ENCODE measurements at regions not wholly inside any gene's neighbourhood (a gene's known extent, or its start where the extent isn't known, plus 50 kb on each side); places are given as distances from the start of the nearest gene placed in this dataset.

DNA sequence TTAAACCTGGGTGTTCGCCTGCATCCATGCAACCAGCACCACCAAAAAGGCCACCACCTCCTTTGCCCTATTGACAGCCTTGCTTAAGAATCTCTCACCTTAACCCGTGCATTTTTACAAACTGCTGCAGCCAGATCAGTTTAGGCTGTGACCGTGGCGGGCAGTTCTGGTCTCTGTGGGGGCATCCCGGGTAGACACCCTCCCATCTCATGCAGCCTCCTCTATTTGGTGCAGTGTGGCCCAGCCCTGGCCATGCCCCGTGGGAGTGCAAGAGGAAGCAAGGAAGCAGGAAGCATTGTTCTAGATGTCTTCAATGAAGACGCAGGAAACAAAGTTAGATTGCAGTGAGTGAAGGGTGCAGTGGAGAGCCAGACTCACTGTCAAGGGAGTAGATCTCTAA, 108.8 kb upstream of the MVB12B start:
- CTCF ChIA-PET = no interaction called here
- no peak for DNase-seq (ENCODE audit: low read depth, low spot score)

More for the DNA sequence above, 108.8 kb upstream of the MVB12B start:
- WGBS (ENCODE audit: insufficient coverage, insufficient replicate concordance, low lambda C conversion rate, missing lambda C conversion rate) = 26% methylated on average over 7 of the region's 7 CpGs
- Histone ChIP-seq H3K9me3 (replicated peaks; ENCODE audit: control insufficient read depth, insufficient read depth, low read length) (peaks cover 3% of the 10 kb centered on the region; the same call in 2 of the 3 replicates), H3K79me2 (ENCODE audit: control insufficient read depth, insufficient read depth, low read length) (no peaks in the 10 kb centered on the region), H2AFZ (ENCODE audit: control insufficient read depth, low read depth, low read length) (no peak overlapping the region), H3K4me1 (ENCODE audit: control insufficient read depth, insufficient read depth, low read length) (no peaks in the 10 kb centered on the region), H3K36me3 (ENCODE audit: control insufficient read depth in 2 of 2, insufficient read depth in 2 of 2, low read length in 1 of 2) (no peaks in the 10 kb centered on the region), H3K27me3 (replicated peaks in 1 of 2; ENCODE audit: control insufficient read depth in 2 of 2, insufficient read depth in 2 of 2, low read length in 1 of 2) (peaks cover 0 to 4% of the 10 kb centered on the region in 2 experiments; a peak in 3 of 4 replicates), H3K9ac (ENCODE audit: control insufficient read depth, insufficient read depth, low read length) (no peak overlapping the region), H3K4me2 (ENCODE audit: control insufficient read depth, insufficient read depth) (no peak overlapping the region), H4K20me1 (ENCODE audit: control insufficient read depth, insufficient read depth) (no peaks in the 10 kb centered on the region), H3K27ac (ENCODE audit: control insufficient read depth, insufficient read depth) (no peak overlapping the region), H3K4me3 (no peak overlapping the region)
- intact Hi-C loops (cut with micrococcal nuclease; ENCODE audit: unreplicated experiment) = no loop called here
- in situ Hi-C loops (cut with MboI) = no loop called here
- ChIA-PET SMC1A (ENCODE audit: uncharacterized antibody, unreplicated experiment) (no interaction called here), RAD21 (ENCODE audit: unreplicated experiment) (no interaction called here), POLR2A (no interaction called here)
- no TSS peak for BruUV-seq (replicated peaks)
- no peak for FAIRE-seq
- ATAC-seq = no peak
- TF ChIP-seq NR2C2 (IDR thresholded peaks at IDR 0.05; ENCODE audit: borderline replicate concordance, control insufficient read depth, insufficient read length, low read depth) (no peak), TCF7 (IDR thresholded peaks at IDR 0.05; ENCODE audit: borderline replicate concordance) (no peak), FOS (IDR thresholded peaks at IDR 0.05; ENCODE audit: borderline replicate concordance, extremely low read depth, insufficient read length) (no peak), RELA (IDR thresholded peaks at IDR 0.05; ENCODE audit: borderline replicate concordance, partially characterized antibody) (no peak), TBL1XR1 (IDR thresholded peaks at IDR 0.05; ENCODE audit: low read depth, low read length) (no peak), CREM (IDR thresholded peaks at IDR 0.05; ENCODE audit: low read depth) (no peak), MXI1 (IDR thresholded peaks at IDR 0.05; ENCODE audit: low read depth, low read length) (no peak), NFIC (IDR thresholded peaks at IDR 0.05; ENCODE audit: low read depth, low read length) (no peak), IKZF2 (IDR thresholded peaks at IDR 0.05) (no peak), NFYA (IDR thresholded peaks at IDR 0.05; ENCODE audit: borderline replicate concordance, low read depth, low read length) (no peak), TAF1 (IDR thresholded peaks at IDR 0.05; ENCODE audit: borderline replicate concordance, low read depth, low read length) (no peak), ZNF384 (IDR thresholded peaks at IDR 0.05; ENCODE audit: borderline replicate concordance, low read depth, low read length) (no peak), NFYB (IDR thresholded peaks at IDR 0.05; ENCODE audit: insufficient read depth, low read depth, low read length) (no peak), NRF1 (conservative IDR thresholded peaks at IDR 0.05; ENCODE audit: low read depth, low read length) (no peak), YY1 (IDR thresholded peaks at IDR 0.05; ENCODE audit: low read depth, low read length) (no peak), EP300 (IDR thresholded peaks at IDR 0.05; ENCODE audit: borderline replicate concordance in 1 of 2, control insufficient read depth in 1 of 2, low read depth in 2 of 2, low read length in 2 of 2) (no peak), ESRRA (IDR thresholded peaks at IDR 0.05; ENCODE audit: low read length) (no peak), BMI1 (IDR thresholded peaks at IDR 0.05; ENCODE audit: borderline replicate concordance) (no peak), CBX3 (IDR thresholded peaks at IDR 0.05; ENCODE audit: borderline replicate concordance, low read depth) (no peak)
- TF ChIP-seq, protein P1, sequence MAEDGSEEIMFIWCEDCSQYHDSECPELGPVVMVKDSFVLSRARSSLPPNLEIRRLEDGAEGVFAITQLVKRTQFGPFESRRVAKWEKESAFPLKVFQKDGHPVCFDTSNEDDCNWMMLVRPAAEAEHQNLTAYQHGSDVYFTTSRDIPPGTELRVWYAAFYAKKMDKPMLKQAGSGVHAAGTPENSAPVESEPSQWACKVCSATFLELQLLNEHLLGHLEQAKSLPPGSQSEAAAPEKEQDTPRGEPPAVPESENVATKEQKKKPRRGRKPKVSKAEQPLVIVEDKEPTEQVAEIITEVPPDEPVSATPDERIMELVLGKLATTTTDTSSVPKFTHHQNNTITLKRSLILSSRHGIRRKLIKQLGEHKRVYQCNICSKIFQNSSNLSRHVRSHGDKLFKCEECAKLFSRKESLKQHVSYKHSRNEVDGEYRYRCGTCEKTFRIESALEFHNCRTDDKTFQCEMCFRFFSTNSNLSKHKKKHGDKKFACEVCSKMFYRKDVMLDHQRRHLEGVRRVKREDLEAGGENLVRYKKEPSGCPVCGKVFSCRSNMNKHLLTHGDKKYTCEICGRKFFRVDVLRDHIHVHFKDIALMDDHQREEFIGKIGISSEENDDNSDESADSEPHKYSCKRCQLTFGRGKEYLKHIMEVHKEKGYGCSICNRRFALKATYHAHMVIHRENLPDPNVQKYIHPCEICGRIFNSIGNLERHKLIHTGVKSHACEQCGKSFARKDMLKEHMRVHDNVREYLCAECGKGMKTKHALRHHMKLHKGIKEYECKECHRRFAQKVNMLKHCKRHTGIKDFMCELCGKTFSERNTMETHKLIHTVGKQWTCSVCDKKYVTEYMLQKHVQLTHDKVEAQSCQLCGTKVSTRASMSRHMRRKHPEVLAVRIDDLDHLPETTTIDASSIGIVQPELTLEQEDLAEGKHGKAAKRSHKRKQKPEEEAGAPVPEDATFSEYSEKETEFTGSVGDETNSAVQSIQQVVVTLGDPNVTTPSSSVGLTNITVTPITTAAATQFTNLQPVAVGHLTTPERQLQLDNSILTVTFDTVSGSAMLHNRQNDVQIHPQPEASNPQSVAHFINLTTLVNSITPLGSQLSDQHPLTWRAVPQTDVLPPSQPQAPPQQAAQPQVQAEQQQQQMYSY (CRISPR knock-in tag; IDR thresholded peaks at IDR 0.05) = no peak

Measured in GM12878 (cell line).